Transverse colon (tissue), 4 donors: ENCODE measurements at regions not wholly inside any gene's neighbourhood (a gene's known extent, or its start where the extent isn't known, plus 50 kb on each side); places are given as distances from the start of the nearest gene placed in this dataset.

ENCODE experiments used
- DNase-seq: peaks from one replicate; pipeline ENCODE4 v3.0.0-alpha.2; 2019
- H3K27ac ChIP-seq, 4 donors: fragments of 200-600 bp; sonication (generic); 2 replicates each; pipeline ENCODE4 v1.5.1; 2016 to 2018; ENCODE audit warnings: inconsistent platforms in 4 of 4
- H3K27me3 ChIP-seq: fragments of 200-600 bp; sonication (generic); 2 replicates; pipeline ENCODE4 v1.5.1; 2017; ENCODE audit warnings: inconsistent platforms
- H3K36me3 ChIP-seq, 4 donors: fragments of 200-600 bp; sonication (generic); 2 replicates each; pipeline ENCODE4 v1.5.1; 2017 to 2019; ENCODE audit warnings: inconsistent platforms in 4 of 4
- H3K4me1 ChIP-seq, 4 donors: fragments of 200-600 bp; sonication (generic); 2 replicates each; pipeline ENCODE4 v1.5.1; 2017 to 2020; ENCODE audit warnings: inconsistent platforms in 4 of 4
- H3K4me3 ChIP-seq, 4 donors: fragments of 200-600 bp; sonication (generic); 1 replicate in 1 of 4; 2 replicates in 3 of 4; pipeline versions ENCODE4 v1.5.1 to v1.6.1; 2017 to 2019; ENCODE audit warnings: inconsistent platforms in 4 of 4
- H3K9me3 ChIP-seq, 2 donors: fragments of 200-600 bp; sonication (generic); 2 replicates each; pipeline ENCODE4 v1.5.1; 2017 to 2019; ENCODE audit warnings: inconsistent platforms in 2 of 2
- CTCF ChIP-seq, 5 experiments: fragments of 200-600 bp in 3 of 5; fragments of 450-650 bp in 2 of 5; sonication (generic) in 3 of 5; IDR thresholded peaks; 1 replicate in 2 of 5; 2 replicates in 3 of 5; pipeline ENCODE4 v1.5.1; 2016 to 2017; ENCODE audit warnings: antibody characterized with exemption in 5 of 5, inconsistent platforms in 3 of 5, mild to moderate bottlenecking in 2 of 5, moderate library complexity in 1 of 5
- EP300 ChIP-seq: sonication (generic); formaldehyde crosslinking; IDR thresholded peaks from one replicate; pipeline ENCODE4 v1.6.1; 2017; ENCODE audit warnings: antibody characterized with exemption, low read depth
- POLR2A ChIP-seq: fragments of 450-650 bp; IDR thresholded peaks from one replicate; pipeline ENCODE4 v1.6.1; 2016; ENCODE audit warnings: antibody characterized with exemption, mild to moderate bottlenecking, moderate library complexity
- POLR2AphosphoS5 ChIP-seq, 3 donors: sonication (generic); formaldehyde crosslinking; IDR thresholded peaks; one replicate each; pipeline ENCODE4 v1.6.1; 2016; ENCODE audit warnings: antibody characterized with exemption in 3 of 3
- WGBS, 2 donors: methylation state at CpG; one replicate each; pipeline ENCODE4 v1.1.5; 2018; ENCODE audit warnings: low coverage in 1 of 2; 5-methylcytosine and 5-hydroxymethylcytosine counted together
- in situ Hi-C, 4 donors: fragments of 200-750 bp; cut with MboI; loops; one replicate each; pipeline versions ENCODE4 v1.15.0 to v1.15.1; 2017; ENCODE audit warnings: low sequenced_read_pairs in 3 of 4, low pct_ligation_motif_present in 1 of 4, low pct_unique_long_range_greater_than_20kb in 1 of 4
- intact Hi-C: fragments of 100-400 bp; cut with DNase I; formaldehyde crosslinking; loops from one replicate; pipeline ENCODE4 v1.15.1; 2023; ENCODE audit warnings: low total_unique reads

DNA sequence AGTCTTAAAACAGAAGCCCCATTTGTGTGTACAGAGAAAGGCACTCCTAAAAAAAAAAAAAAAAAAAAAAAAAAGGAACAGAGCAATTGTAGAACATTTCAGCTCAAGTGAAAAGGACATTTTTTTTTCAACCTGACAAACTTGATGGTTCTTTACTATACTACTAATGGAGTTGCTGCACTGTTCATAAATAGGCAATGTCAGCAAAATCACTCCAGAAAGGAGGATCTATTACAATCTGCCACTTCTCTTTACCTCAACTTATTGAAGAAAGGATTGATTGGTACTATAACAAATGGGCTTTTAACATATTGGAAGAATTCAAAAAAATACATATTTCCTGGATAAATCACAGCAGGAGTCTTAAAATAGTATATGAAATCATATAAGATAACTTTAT, 1517.7 kb downstream of the SLITRK1 start:
- in situ Hi-C loops (no loop called here), intact Hi-C loops (loop anchor here (10.0 kb wide), 1 partner anchor 370 kb away; no protein-coding TSS in a partner anchor)
- DNase-seq, result no peak
- no peaks in the 10 kb centered on the region for H3K27me3 ChIP-seq
- TF ChIP-seq POLR2AphosphoS5 (IDR thresholded peaks at IDR 0.05) (no peak), CTCF (IDR thresholded peaks at IDR 0.05) (no peak), POLR2A (no peak), EP300 (no peak)
- no peak overlapping the region for H3K4me3 ChIP-seq
- no peak overlapping the region for H3K27ac ChIP-seq
- H3K36me3 ChIP-seq, result no peaks in the 10 kb centered on the region
- no peaks in the 10 kb centered on the region for H3K4me1 ChIP-seq
- no peaks in the 10 kb centered on the region for H3K9me3 ChIP-seq

DNA sequence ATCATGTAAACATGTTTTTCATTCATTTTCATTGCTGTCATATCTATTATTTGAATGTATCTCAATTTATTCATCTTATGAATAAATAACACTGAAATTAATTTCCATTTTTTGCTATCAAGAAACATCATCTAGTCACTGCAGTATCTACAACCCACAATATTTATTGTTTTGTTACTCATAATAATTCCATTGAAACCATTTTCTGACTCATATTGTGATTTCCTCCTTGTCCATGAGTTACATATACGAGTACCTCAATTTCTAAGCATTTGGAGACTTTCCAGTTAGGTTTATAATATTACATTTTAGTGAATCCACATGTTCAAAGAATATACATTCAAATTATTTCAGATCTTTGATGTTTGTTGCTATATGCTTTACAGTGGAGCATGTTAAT, 1524.0 kb downstream of the SLITRK1 start:
- no peaks in the 10 kb centered on the region for H3K27me3 ChIP-seq
- no peak overlapping the region for H3K27ac ChIP-seq
- intact Hi-C loops (loop anchor here (5.0 kb wide), 1 partner anchor 1164 kb away; no protein-coding TSS in a partner anchor), in situ Hi-C loops (no loop called here)
- H3K4me3 ChIP-seq, result no peak overlapping the region
- no peak for TF ChIP-seq CTCF (IDR thresholded peaks at IDR 0.05)
- TF ChIP-seq POLR2A, result no peak
- TF ChIP-seq EP300, result no peak
- no peak for TF ChIP-seq POLR2AphosphoS5 (IDR thresholded peaks at IDR 0.05)
- WGBS, 2 donors, result 36 to 38% methylated on average over 1 of the region's 1 CpG
- H3K4me1 ChIP-seq, result no peaks in the 10 kb centered on the region
- H3K9me3 ChIP-seq, result no peaks in the 10 kb centered on the region
- H3K36me3 ChIP-seq, result no peaks in the 10 kb centered on the region
- DNase-seq, result no peak

DNA sequence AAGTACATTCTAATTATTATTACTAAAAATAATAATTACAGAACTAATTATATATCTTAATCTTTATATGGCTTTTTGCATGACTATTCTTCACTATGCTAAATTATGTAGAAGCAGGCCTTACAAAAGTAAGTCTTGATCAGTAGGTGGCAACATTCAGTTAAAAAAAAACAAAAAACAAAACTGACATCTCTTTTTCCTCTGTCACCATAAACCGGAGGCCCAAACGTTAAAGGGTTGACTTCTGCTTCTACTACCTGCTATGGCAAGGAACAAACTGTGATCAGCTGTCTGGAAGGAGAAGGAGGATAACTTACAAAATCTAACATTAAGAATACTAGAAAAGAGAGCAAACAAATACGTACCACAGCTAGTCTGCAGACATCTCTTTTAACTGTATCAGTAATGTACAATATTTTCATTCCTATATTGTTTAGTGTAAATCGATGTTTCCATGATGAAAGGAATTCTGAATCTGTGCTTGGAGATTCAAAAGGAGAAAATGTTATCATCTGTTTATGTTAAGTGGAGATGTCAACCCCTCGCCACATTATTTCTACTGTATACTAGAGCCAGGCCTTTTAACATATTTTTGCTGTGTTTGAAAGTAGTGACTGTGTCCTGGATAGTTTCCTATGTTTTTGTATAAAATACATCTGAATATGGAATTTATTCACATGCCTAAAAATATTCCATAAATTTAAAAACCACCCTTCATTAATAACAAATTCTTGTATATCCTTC, 1525.4 kb downstream of the SLITRK1 start:
- Histone ChIP-seq H3K27ac (no peak overlapping the region), H3K27me3 (no peaks in the 10 kb centered on the region), H3K4me3 (no peak overlapping the region), H3K4me1 (no peaks in the 10 kb centered on the region), H3K9me3 (no peaks in the 10 kb centered on the region), H3K36me3 (no peaks in the 10 kb centered on the region)
- DNase-seq, result no peak
- in situ Hi-C loops, result no loop called here
- TF ChIP-seq CTCF (IDR thresholded peaks at IDR 0.05) (no peak), EP300 (no peak), POLR2A (no peak), POLR2AphosphoS5 (IDR thresholded peaks at IDR 0.05) (no peak)
- 49 to 51% methylated on average over 5 of the region's 5 CpGs for WGBS, 2 donors
- intact Hi-C loops, result loop anchor here (5.0 kb wide), 1 partner anchor 1165 kb away; no protein-coding TSS in a partner anchor

DNA sequence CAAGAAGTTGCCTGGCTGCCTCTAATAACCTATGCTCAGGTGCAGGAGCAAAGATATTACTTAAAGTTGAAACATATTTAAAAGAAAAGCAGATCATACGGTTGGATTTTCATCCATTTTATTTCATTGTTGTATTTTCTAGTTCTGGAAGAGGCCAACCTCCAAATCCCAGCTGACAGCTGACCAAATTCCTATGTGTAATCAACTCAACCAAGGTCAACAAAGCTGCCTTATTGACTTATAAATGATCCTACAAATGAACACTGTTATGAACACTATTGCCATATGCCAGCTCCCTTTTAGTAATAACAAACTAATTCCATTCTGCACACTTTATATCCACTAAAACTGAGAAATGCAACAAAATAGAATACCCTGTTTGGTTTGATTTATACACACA, 1537.4 kb downstream of the SLITRK1 start:
- Histone ChIP-seq H3K9me3 (peaks cover 0 to 3% of the 10 kb centered on the region in 2 donors), H3K4me1 (no peaks in the 10 kb centered on the region), H3K36me3 (no peaks in the 10 kb centered on the region), H3K27ac (no peak overlapping the region), H3K27me3 (no peaks in the 10 kb centered on the region), H3K4me3 (no peak overlapping the region)
- no peak for TF ChIP-seq POLR2A
- no peak for TF ChIP-seq POLR2AphosphoS5 (IDR thresholded peaks at IDR 0.05)
- no peak for TF ChIP-seq EP300
- TF ChIP-seq CTCF (IDR thresholded peaks at IDR 0.05), result no peak
- intact Hi-C loops (no loop called here), in situ Hi-C loops (no loop called here)
- WGBS, 2 donors, result 71 to 75% methylated on average over 1 of the region's 1 CpG
- DNase-seq, result no peak
